SK-N-SH treated with all-trans-retinoic acid at 6 μM for 48 hours (cell line): ENCODE measurements at regions not wholly inside any gene's neighbourhood (a gene's known extent, or its start where the extent isn't known, plus 50 kb on each side); places are given as distances from the start of the nearest gene placed in this dataset.
"Not testable (repeated sequence)": the region's sequence is repeated elsewhere in the genome, so short reads cannot be mapped to it uniquely, and the experiment has no call there.

Experiments
- ZC3H10 ChIP-seq: fragments of 250-450 bp; sonication (Bioruptor Pico); IDR thresholded peaks from 2 replicates; pipeline ENCODE4 v1.5.1; 2021; ENCODE audit warnings: mild to moderate bottlenecking, moderate library complexity
- ZFP3 ChIP-seq: fragments of 250-450 bp; sonication (Bioruptor Pico); IDR thresholded peaks from 2 replicates; pipeline ENCODE4 v1.5.0; 2020; ENCODE audit warnings: mild to moderate bottlenecking, moderate library complexity
- TF ChIP-seq, protein P1 (sequence below): fragments of 250-450 bp; sonication (Bioruptor Pico); IDR thresholded peaks from 2 replicates; pipeline ENCODE4 v1.5.0; 2020; ENCODE audit warnings: mild to moderate bottlenecking, moderate library complexity
- TF ChIP-seq, protein P2 (sequence below): fragments of 250-450 bp; sonication (Bioruptor Pico); IDR thresholded peaks from 2 replicates; pipeline ENCODE4 v1.8.0; 2020; ENCODE audit warnings: mild to moderate bottlenecking, moderate library complexity, borderline replicate concordance

DNA sequence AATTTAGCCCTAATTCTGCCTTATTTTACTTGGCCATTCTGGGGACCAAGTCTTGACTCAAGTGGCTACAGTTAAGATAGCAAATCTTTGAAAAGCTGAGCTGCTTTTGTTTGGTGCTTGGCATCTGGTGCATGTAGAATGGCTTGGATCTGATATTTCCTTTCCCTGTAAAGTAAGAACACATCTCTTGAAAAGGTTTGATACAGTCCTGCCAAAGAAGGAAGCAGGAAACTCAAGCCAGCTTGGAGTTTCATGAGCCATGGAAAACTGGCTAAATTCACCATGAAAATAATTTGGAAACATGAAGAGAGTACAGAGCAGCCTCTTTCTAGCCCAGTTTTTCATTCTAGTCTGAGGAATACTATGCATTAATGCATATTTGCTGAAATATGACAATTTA is 61.0 kb upstream of the CDC42EP3 start:
- not testable (repeated sequence) for TF ChIP-seq ZC3H10, ZFP3 (CRISPR knock-in tag)
- TF ChIP-seq, protein P1, sequence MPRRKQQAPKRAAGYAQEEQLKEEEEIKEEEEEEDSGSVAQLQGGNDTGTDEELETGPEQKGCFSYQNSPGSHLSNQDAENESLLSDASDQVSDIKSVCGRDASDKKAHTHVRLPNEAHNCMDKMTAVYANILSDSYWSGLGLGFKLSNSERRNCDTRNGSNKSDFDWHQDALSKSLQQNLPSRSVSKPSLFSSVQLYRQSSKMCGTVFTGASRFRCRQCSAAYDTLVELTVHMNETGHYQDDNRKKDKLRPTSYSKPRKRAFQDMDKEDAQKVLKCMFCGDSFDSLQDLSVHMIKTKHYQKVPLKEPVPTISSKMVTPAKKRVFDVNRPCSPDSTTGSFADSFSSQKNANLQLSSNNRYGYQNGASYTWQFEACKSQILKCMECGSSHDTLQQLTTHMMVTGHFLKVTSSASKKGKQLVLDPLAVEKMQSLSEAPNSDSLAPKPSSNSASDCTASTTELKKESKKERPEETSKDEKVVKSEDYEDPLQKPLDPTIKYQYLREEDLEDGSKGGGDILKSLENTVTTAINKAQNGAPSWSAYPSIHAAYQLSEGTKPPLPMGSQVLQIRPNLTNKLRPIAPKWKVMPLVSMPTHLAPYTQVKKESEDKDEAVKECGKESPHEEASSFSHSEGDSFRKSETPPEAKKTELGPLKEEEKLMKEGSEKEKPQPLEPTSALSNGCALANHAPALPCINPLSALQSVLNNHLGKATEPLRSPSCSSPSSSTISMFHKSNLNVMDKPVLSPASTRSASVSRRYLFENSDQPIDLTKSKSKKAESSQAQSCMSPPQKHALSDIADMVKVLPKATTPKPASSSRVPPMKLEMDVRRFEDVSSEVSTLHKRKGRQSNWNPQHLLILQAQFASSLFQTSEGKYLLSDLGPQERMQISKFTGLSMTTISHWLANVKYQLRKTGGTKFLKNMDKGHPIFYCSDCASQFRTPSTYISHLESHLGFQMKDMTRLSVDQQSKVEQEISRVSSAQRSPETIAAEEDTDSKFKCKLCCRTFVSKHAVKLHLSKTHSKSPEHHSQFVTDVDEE, result not testable (repeated sequence)
- TF ChIP-seq, protein P2, sequence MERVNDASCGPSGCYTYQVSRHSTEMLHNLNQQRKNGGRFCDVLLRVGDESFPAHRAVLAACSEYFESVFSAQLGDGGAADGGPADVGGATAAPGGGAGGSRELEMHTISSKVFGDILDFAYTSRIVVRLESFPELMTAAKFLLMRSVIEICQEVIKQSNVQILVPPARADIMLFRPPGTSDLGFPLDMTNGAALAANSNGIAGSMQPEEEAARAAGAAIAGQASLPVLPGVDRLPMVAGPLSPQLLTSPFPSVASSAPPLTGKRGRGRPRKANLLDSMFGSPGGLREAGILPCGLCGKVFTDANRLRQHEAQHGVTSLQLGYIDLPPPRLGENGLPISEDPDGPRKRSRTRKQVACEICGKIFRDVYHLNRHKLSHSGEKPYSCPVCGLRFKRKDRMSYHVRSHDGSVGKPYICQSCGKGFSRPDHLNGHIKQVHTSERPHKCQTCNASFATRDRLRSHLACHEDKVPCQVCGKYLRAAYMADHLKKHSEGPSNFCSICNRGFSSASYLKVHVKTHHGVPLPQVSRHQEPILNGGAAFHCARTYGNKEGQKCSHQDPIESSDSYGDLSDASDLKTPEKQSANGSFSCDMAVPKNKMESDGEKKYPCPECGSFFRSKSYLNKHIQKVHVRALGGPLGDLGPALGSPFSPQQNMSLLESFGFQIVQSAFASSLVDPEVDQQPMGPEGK (CRISPR knock-in tag), result not testable (repeated sequence)
